ENCODE measurements at regions not wholly inside any gene's neighbourhood (a gene's known extent, or its start where the extent isn't known, plus 50 kb on each side); places are given as distances from the start of the nearest gene placed in this dataset. TPM values are rescaled to one million over a fixed set of nuclear protein-coding genes. Genes with fewer than 3 reads are reported as not detected.

Small RNA genes lying in the stretch of these regions (small RNA-seq; reads per million reads assigned to genes)
- not detected for gene RF00017 (ENCODE audit: low replicate concordance)

Measured in temporal lobe (tissue), 1 donor.